WTC11 (cell line): ENCODE measurements at regions not wholly inside any gene's neighbourhood (a gene's known extent, or its start where the extent isn't known, plus 50 kb on each side); places are given as distances from the start of the nearest gene placed in this dataset.

Experiments used
- FOXJ3 ChIP-seq: sonication (generic); formaldehyde crosslinking; IDR thresholded peaks from 2 replicates; pipeline ENCODE4 v1.9.0; 2021; ENCODE audit warnings: missing genetic modification reagents, mild to moderate bottlenecking, borderline replicate concordance
- NR1H2 ChIP-seq: sonication (generic); formaldehyde crosslinking; IDR thresholded peaks from 2 replicates; pipeline ENCODE4 v1.9.0; 2021; ENCODE audit warnings: mild to moderate bottlenecking, moderate library complexity, missing genetic modification reagents
- NR3C1 ChIP-seq: sonication (generic); formaldehyde crosslinking; conservative IDR thresholded peaks from 2 replicates; pipeline ENCODE4 v1.8.1; 2023; ENCODE audit warnings: low read depth, mild to moderate bottlenecking, missing genetic modification reagents
- SP1 ChIP-seq: sonication (generic); formaldehyde crosslinking; conservative IDR thresholded peaks from 2 replicates; pipeline ENCODE4 v1.8.1; 2022; ENCODE audit warnings: missing genetic modification reagents
- ZNF263 ChIP-seq: sonication (generic); formaldehyde crosslinking; IDR thresholded peaks from 2 replicates; pipeline ENCODE4 v1.8.1; 2022; ENCODE audit warnings: low read depth, mild to moderate bottlenecking, moderate library complexity, missing genetic modification reagents
- ZNF317 ChIP-seq: sonication (generic); formaldehyde crosslinking; IDR thresholded peaks from 2 replicates; pipeline ENCODE4 v1.8.1; 2023; ENCODE audit warnings: low read depth, mild to moderate bottlenecking, moderate library complexity, missing genetic modification reagents, borderline replicate concordance
- TF ChIP-seq, protein P1 (sequence below): fragments of 200-600 bp; IDR thresholded peaks from 2 replicates; pipeline ENCODE4 v1.8.0; 2022; ENCODE audit warnings: antibody characterized with exemption

DNA sequence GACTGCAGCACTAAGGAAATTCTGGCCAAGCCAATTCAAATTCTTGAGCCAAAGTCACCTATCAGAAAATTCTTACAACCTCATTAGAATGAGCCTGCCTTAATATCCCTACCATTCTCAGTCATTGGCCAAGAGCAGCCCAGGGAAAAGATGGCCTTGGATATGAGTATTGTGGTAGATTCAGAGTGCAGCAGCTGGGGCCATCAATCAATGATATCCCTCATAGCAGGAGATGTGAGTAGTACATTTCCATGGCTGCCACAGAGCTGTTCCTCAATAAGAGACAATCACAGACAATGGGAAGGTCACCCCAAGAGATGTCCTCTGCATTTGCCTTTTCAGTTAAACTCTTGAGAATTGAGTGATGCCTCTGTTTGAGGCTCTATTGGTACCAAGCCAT lies 161.6 kb downstream of the DYRK2 start:
- TF ChIP-seq, protein P1, sequence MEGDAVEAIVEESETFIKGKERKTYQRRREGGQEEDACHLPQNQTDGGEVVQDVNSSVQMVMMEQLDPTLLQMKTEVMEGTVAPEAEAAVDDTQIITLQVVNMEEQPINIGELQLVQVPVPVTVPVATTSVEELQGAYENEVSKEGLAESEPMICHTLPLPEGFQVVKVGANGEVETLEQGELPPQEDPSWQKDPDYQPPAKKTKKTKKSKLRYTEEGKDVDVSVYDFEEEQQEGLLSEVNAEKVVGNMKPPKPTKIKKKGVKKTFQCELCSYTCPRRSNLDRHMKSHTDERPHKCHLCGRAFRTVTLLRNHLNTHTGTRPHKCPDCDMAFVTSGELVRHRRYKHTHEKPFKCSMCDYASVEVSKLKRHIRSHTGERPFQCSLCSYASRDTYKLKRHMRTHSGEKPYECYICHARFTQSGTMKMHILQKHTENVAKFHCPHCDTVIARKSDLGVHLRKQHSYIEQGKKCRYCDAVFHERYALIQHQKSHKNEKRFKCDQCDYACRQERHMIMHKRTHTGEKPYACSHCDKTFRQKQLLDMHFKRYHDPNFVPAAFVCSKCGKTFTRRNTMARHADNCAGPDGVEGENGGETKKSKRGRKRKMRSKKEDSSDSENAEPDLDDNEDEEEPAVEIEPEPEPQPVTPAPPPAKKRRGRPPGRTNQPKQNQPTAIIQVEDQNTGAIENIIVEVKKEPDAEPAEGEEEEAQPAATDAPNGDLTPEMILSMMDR = no peak
- no peak for TF ChIP-seq NR1H2 (CRISPR knock-in tag)
- TF ChIP-seq ZNF317 (CRISPR knock-in tag) = no peak
- no peak for TF ChIP-seq ZNF263 (CRISPR knock-in tag)
- TF ChIP-seq NR3C1 (CRISPR knock-in tag) = no peak
- TF ChIP-seq SP1 (CRISPR knock-in tag) = no peak
- TF ChIP-seq FOXJ3 (CRISPR knock-in tag) = no peak
